Activated CD4-positive, alpha-beta T cell treated with anti-CD3 and anti-CD28 coated beads for 36 hours (primary cell): ENCODE measurements at regions not wholly inside any gene's neighbourhood (a gene's known extent, or its start where the extent isn't known, plus 50 kb on each side); places are given as distances from the start of the nearest gene placed in this dataset.

Experiments used
- ATAC-seq: fragments of 200-7000 bp; cut with Tn5 transposase; one replicate; pipeline ENCODE4 v1.10.0; 2021; ENCODE audit warnings: mild to moderate bottlenecking, moderate library complexity
- CTCF ChIA-PET: fragments of 350-600 bp; sonication (Branson Sonifier 250); formaldehyde crosslinking; loops from one replicate; lab custom pipeline; 2021; ENCODE audit warnings: antibody characterized with exemption; lab: Charles Lee
- POLR2A ChIA-PET: fragments of 350-600 bp; sonication (Branson Sonifier 250); formaldehyde crosslinking; loops from one replicate; lab custom pipeline; 2021; ENCODE audit warnings: antibody characterized with exemption, inconsistent platforms; lab: Charles Lee
- DNase-seq: peaks from one replicate; pipeline ENCODE4 v3.0.0-alpha.2; 2020
- H3K27ac Mint-ChIP-seq: one replicate; pipeline ENCODE4 v1.8.0; 2021; ENCODE audit warnings: mixed read lengths
- H3K27me3 Mint-ChIP-seq: one replicate; pipeline ENCODE4 v1.8.0; 2021; ENCODE audit warnings: mixed read lengths
- H3K36me3 Mint-ChIP-seq: one replicate; pipeline ENCODE4 v1.8.0; 2021; ENCODE audit warnings: low read depth, mixed read lengths
- H3K4me1 Mint-ChIP-seq: one replicate; pipeline ENCODE4 v1.8.0; 2021; ENCODE audit warnings: mixed read lengths
- H3K4me3 Mint-ChIP-seq: one replicate; pipeline ENCODE4 v1.8.0; 2021; ENCODE audit warnings: mild to moderate bottlenecking, moderate library complexity, mixed read lengths
- H3K9me3 Mint-ChIP-seq: one replicate; pipeline ENCODE4 v1.8.0; 2021; ENCODE audit warnings: low read depth, mixed read lengths
- intact Hi-C, 2 experiments: fragments of 100-400 bp; cut with DNase I in 1 of 2; cut with micrococcal nuclease in 1 of 2; formaldehyde crosslinking; loops; one replicate each; pipeline versions ENCODE4 v1.14.2 to v1.15.1; 2022 to 2024; cut with DNase I, micrococcal nuclease

DNA sequence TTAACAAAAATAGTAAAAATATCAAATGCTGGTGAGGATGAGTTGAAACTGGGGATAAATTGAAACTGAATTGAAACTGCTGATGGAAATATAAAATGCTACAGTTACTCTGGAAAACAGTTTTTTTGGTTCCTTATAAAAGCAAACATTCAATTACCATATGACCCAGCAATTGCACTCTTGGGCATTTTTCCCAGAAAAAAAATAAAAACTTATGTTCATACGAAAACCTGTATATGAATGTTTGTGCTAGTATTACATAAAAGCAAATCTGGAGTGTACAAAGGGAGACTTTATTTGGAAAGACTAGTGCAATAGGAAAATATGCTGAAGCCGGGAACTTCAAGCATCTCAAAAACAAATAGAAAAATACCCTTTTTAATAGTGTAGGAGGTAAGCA lies 857.9 kb upstream of the CADM2 start:
- POLR2A ChIA-PET, result no interaction called here
- intact Hi-C loops, result no loop called here
- Mint-ChIP-seq H3K27me3 (no peaks in the 10 kb centered on the region), H3K4me1 (no peaks in the 10 kb centered on the region), H3K27ac (no peak overlapping the region), H3K4me3 (no peak overlapping the region), H3K36me3 (no peaks in the 10 kb centered on the region), H3K9me3 (peaks cover 9% of the 10 kb centered on the region)
- DNase-seq, result no peak
- ATAC-seq, result no peak
- CTCF ChIA-PET, result no interaction called here

DNA sequence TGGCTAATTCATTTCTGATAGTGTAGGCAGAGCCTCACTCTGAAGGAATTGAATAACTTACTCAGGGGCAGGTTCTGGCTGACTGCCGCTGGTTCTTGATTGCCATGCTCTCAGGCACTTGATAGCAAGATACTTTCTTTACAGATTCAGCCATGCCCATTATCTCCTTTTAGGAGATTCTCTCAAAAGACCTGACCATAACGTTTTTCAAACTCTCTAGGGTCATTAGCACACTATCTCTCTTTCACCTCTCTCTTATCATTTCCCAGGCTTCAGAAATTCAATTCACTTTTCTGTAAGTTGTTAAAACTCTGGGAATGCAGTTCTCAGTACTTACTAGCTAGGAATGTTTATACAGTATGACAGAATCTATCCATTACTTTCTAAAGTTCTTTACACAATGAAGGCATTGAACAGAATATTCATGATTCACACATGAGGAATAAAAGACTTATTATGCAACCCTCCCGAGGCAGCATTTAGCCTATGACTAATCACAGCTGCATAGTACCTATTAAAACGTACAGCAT lies 850.3 kb upstream of the CADM2 start:
- CTCF ChIA-PET, result no interaction called here
- H3K36me3 Mint-ChIP-seq, result no peaks in the 10 kb centered on the region
- H3K4me3 Mint-ChIP-seq, result no peak overlapping the region
- no peak for ATAC-seq
- POLR2A ChIA-PET, result no interaction called here
- H3K27ac Mint-ChIP-seq, result no peak overlapping the region
- intact Hi-C loops, result no loop called here
- no peaks in the 10 kb centered on the region for H3K4me1 Mint-ChIP-seq
- no peak for DNase-seq
- H3K9me3 Mint-ChIP-seq, result peaks cover 20% of the 10 kb centered on the region
- no peaks in the 10 kb centered on the region for H3K27me3 Mint-ChIP-seq

DNA sequence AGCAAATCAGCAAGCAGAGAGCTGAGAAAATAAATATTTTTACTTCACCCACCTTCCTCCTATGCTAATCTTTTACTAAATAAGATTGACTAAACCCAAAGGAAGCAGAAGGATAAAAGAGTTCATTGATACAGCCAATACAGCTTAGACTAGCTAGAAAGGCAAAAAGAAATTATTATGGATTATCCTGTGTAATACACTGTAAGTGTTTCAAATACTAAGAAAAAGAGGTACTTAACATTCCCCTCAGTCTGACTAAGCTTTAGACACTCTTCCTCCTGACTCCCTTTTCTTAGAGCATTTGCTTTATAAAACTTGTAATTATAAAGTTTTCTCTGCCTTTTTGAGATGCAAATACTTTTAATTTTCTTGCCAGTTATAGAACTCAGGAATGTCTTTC lies 848.9 kb upstream of the CADM2 start:
- ChIA-PET CTCF (no interaction called here), POLR2A (interaction anchor here (0.6 kb wide), 1 partner anchor 298 kb away, joined by 3 read pairs; no protein-coding TSS in a partner anchor)
- Mint-ChIP-seq H3K9me3 (peaks cover 20% of the 10 kb centered on the region), H3K27me3 (no peaks in the 10 kb centered on the region), H3K4me1 (no peaks in the 10 kb centered on the region), H3K36me3 (no peaks in the 10 kb centered on the region), H3K27ac (no peak overlapping the region), H3K4me3 (no peak overlapping the region)
- DNase-seq (no peak), ATAC-seq (no peak)
- intact Hi-C loops, result no loop called here

DNA sequence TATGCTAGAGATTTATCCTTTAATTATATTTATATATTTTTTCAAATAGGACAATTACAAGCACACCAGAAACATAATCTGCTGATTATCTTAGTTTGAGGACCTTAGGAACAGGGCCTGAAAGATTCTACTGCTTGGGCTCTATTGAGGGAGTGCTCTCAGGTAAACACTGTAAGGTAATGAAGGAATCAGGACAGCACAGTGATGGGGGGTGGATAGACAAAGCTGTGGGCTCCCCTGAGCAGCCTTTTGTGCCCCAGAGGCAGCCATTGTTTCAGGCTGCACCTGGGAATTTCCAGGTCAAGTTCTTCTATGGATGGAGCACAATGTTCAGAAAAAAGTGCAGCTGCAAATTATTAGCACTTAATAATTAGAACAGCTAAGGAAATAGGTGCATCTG lies 848.0 kb upstream of the CADM2 start:
- no peaks in the 10 kb centered on the region for H3K36me3 Mint-ChIP-seq
- no peaks in the 10 kb centered on the region for H3K4me1 Mint-ChIP-seq
- CTCF ChIA-PET, result interaction anchor here (1.2 kb wide), 1 partner anchor 12 kb away, joined by 3 read pairs; no protein-coding TSS in a partner anchor
- intact Hi-C loops, result no loop called here
- peaks cover 20% of the 10 kb centered on the region for H3K9me3 Mint-ChIP-seq
- no peak overlapping the region for H3K27ac Mint-ChIP-seq
- no peaks in the 10 kb centered on the region for H3K27me3 Mint-ChIP-seq
- POLR2A ChIA-PET, result no interaction called here
- no peak for ATAC-seq
- no peak overlapping the region for H3K4me3 Mint-ChIP-seq
- DNase-seq, result no peak

DNA sequence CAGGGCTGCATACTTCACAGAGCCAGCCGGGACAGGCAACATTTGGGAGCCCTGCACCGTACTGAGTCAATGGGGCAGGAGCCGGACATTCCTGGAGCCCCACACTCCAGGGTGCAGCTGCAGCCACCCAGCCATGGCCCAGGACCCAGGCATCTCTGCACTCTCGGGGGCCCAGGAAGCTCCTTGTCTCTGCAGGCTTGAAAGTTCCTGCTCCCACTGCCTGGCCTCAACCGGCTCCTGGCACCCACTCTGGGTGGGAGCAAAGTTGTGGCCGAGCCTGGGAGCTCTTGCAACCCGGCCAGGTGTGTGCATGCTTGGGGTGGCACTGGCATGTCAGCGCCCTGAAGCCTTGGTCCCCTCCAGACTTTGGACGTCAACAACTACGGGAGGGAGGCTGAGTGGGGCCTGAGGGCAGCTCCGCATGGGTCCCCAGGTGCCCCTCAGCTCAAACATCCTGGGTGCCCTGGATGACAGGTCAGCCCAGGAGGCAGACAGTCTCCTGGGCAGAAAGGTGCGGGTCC lies 833.5 kb upstream of the CADM2 start:
- no peaks in the 10 kb centered on the region for H3K4me1 Mint-ChIP-seq
- peaks cover 11% of the 10 kb centered on the region for H3K9me3 Mint-ChIP-seq
- intact Hi-C loops, result no loop called here
- ATAC-seq, result no peak
- H3K36me3 Mint-ChIP-seq, result no peaks in the 10 kb centered on the region
- H3K27me3 Mint-ChIP-seq, result no peaks in the 10 kb centered on the region
- DNase-seq, result no peak
- no peak overlapping the region for H3K4me3 Mint-ChIP-seq
- CTCF ChIA-PET, result no interaction called here
- POLR2A ChIA-PET, result no interaction called here
- no peak overlapping the region for H3K27ac Mint-ChIP-seq

DNA sequence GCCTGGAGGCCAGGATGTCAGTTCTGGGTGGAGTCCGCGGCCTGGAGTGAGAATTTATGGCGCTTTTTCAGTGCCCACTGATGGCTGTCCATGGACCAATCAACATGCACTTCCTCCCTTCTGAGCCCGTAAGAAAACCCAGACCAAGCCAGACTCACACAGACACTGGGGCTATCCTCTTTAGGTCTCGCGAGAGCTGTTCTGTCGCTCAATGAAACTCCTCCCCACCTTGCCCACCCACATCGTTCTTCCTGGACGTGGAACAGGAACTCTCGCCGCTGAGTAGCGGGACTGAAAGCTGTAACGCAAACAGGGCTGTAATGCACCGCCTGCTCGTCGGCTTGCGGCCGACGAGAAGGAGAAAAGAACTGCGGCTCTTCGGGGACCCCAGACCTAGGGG lies 833.0 kb upstream of the CADM2 start:
- Mint-ChIP-seq H3K27me3 (no peaks in the 10 kb centered on the region), H3K36me3 (no peaks in the 10 kb centered on the region), H3K4me3 (no peak overlapping the region), H3K27ac (no peak overlapping the region), H3K4me1 (no peaks in the 10 kb centered on the region), H3K9me3 (peaks cover 11% of the 10 kb centered on the region)
- CTCF ChIA-PET, result no interaction called here
- POLR2A ChIA-PET, result no interaction called here
- intact Hi-C loops, result no loop called here
- no peak for ATAC-seq
- DNase-seq, result no peak

DNA sequence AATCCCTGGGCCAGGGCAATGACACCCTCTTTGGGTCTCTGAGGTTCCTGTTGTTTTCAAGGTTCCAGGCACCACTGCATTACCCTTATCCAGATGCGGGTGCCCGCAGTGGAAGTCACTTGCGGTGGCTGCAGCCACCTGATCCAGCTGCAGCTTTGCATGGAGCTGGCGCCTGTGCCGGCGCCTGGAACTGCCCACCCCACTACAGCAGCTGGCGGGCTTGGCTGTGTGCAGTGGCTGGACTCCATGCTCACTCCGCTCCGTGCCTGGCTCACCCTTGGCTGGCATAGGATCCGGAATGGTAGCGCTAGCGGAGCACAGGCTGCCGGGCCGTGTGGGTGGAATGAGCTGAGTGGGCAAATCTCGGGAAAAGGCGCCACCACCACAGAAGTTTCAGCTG lies 832.6 kb upstream of the CADM2 start:
- CTCF ChIA-PET, result no interaction called here
- intact Hi-C loops, result no loop called here
- Mint-ChIP-seq H3K4me1 (no peaks in the 10 kb centered on the region), H3K4me3 (no peak overlapping the region), H3K27ac (no peak overlapping the region), H3K27me3 (no peaks in the 10 kb centered on the region), H3K36me3 (no peaks in the 10 kb centered on the region), H3K9me3 (peaks cover 11% of the 10 kb centered on the region)
- ATAC-seq (no peak), DNase-seq (no peak)
- POLR2A ChIA-PET, result no interaction called here

DNA sequence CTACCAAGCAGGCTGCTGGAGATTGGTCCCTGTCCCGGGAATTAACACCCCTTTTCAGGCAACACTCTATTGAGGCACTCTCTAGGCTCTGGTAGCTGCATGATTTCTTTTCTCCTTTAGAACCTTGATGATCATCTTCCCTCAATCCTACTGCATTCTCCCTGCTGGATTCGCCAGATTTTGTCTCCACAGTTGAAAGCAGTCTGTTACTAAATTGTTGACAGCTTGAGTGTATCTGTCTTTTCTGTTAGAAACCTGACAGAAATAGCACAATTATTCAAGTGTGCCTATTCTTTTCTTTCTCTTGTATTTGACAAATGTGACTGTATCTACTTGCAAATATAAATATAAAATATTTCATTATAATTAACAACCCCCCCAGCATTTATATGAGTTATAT lies 830.8 kb upstream of the CADM2 start:
- peaks cover 11% of the 10 kb centered on the region for H3K9me3 Mint-ChIP-seq
- no peaks in the 10 kb centered on the region for H3K27me3 Mint-ChIP-seq
- no peak overlapping the region for H3K4me3 Mint-ChIP-seq
- CTCF ChIA-PET, result no interaction called here
- no peaks in the 10 kb centered on the region for H3K36me3 Mint-ChIP-seq
- DNase-seq (no peak), ATAC-seq (no peak)
- POLR2A ChIA-PET, result no interaction called here
- H3K4me1 Mint-ChIP-seq, result no peaks in the 10 kb centered on the region
- H3K27ac Mint-ChIP-seq, result no peak overlapping the region
- intact Hi-C loops, result no loop called here

DNA sequence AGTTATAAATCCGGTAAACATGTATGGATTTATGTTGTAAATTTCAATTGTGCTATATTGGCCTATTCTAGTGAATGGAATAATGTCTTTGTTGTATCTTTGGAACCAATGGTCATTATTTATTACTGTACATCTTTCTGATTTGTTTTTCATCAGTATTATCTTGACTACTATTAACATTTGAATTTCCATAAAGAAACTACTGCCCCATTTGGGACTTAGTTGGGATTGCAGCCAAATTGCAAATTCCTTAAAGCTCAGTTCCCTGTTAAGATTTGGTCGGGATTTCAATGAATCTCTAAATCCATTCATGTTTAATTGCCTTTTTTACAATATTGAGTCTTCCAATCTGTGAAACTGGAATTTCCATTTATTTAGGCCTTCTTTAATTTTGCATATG lies 822.4 kb upstream of the CADM2 start:
- intact Hi-C loops, result no loop called here
- no peaks in the 10 kb centered on the region for H3K36me3 Mint-ChIP-seq
- H3K4me1 Mint-ChIP-seq, result no peaks in the 10 kb centered on the region
- ATAC-seq, result no peak
- no peaks in the 10 kb centered on the region for H3K27me3 Mint-ChIP-seq
- ChIA-PET CTCF (no interaction called here), POLR2A (no interaction called here)
- no peak for DNase-seq
- H3K9me3 Mint-ChIP-seq, result no peaks in the 10 kb centered on the region
- no peak overlapping the region for H3K27ac Mint-ChIP-seq
- H3K4me3 Mint-ChIP-seq, result no peak overlapping the region

DNA sequence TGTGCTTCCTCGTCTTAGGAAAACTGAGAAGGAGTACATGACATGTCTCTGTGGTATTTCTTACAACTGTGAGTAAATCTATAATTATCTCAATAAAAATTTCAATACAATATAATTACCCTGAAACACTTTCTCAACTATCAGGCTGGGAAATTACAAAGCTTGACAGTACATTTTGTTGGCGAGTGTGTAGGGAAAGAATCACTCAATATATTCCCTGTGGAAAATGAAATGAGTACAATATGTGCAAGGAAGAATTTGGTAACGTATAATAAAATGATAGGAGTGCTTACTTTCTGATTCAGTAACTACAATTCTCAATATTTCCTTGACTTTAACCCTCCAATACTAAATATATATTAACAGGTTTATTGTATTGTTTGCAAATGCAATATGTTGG lies 818.2 kb upstream of the CADM2 start:
- Mint-ChIP-seq H3K36me3 (no peaks in the 10 kb centered on the region), H3K27ac (no peak overlapping the region), H3K4me3 (no peak overlapping the region), H3K27me3 (no peaks in the 10 kb centered on the region), H3K4me1 (no peaks in the 10 kb centered on the region), H3K9me3 (no peaks in the 10 kb centered on the region)
- DNase-seq (no peak), ATAC-seq (no peak)
- intact Hi-C loops, result no loop called here
- CTCF ChIA-PET, result no interaction called here
- POLR2A ChIA-PET, result no interaction called here

DNA sequence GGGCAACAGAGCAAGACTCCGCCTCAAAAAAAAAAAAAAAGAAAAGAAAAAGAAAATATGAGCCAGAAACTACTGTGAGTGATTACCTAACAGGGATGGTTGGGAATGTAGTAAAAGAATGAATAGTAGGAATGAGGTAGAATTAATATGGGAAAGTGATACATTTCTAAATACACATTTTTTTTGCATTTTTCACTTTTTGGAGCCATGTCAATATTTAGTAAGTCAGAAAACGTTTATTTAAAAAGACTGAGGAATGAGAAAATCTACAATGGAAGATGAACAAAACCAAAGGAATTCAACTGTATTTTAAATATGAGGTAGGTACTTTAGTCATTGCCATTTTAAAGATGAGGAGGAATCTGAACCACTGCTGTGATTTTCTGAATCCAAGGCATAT lies 817.2 kb upstream of the CADM2 start:
- POLR2A ChIA-PET, result no interaction called here
- DNase-seq (no peak), ATAC-seq (no peak)
- H3K27ac Mint-ChIP-seq, result no peak overlapping the region
- CTCF ChIA-PET, result no interaction called here
- intact Hi-C loops, result no loop called here
- no peaks in the 10 kb centered on the region for H3K27me3 Mint-ChIP-seq
- H3K4me3 Mint-ChIP-seq, result no peak overlapping the region
- H3K4me1 Mint-ChIP-seq, result no peaks in the 10 kb centered on the region
- no peaks in the 10 kb centered on the region for H3K9me3 Mint-ChIP-seq
- H3K36me3 Mint-ChIP-seq, result no peaks in the 10 kb centered on the region

DNA sequence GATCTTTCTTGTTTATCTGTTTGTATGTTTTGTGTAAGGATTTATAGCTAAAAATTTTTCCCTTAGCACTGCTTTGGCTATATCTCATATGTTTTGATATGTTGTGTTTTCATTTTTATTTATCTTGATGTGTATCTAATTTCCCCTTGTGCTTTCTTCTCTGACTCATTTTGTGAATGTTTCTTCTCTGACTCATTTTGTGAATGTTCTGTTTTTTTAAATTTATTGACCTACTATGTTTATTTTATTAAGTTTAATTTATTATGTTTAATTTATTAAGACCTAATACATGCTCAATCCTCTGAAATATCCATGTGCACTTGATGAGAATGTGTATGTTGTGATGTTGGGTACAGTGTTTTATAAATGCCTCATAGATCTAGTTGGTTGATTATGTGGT lies 793.5 kb upstream of the CADM2 start:
- POLR2A ChIA-PET, result no interaction called here
- Mint-ChIP-seq H3K9me3 (peaks cover 10% of the 10 kb centered on the region), H3K27ac (no peak overlapping the region), H3K36me3 (no peaks in the 10 kb centered on the region), H3K27me3 (no peaks in the 10 kb centered on the region), H3K4me3 (no peak overlapping the region), H3K4me1 (no peaks in the 10 kb centered on the region)
- CTCF ChIA-PET, result no interaction called here
- no peak for ATAC-seq
- intact Hi-C loops, result no loop called here
- DNase-seq, result no peak

DNA sequence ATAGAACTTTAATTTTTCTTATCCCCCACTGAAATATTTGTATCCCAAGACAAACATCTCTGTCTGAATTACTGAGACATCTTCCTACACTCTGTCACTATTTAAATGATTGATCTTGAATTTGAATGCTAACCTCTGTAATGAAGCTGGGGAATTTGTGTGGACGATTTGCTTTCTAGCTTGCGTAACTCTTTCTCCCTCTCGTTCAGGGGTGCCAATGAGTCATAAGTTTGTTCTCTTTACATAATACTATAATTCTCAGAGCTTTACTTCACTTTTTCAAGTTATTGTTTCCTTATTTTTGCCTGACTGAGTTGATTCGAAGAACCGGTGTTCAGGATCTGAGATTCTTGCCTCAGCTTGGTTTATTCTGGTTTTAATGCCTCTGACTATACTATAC lies 783.3 kb upstream of the CADM2 start:
- Mint-ChIP-seq H3K9me3 (peaks cover 21% of the 10 kb centered on the region), H3K27me3 (no peaks in the 10 kb centered on the region), H3K27ac (no peak overlapping the region), H3K4me3 (no peak overlapping the region), H3K4me1 (no peaks in the 10 kb centered on the region), H3K36me3 (no peaks in the 10 kb centered on the region)
- intact Hi-C loops, result no loop called here
- DNase-seq (no peak), ATAC-seq (no peak)
- ChIA-PET POLR2A (no interaction called here), CTCF (no interaction called here)
